MCF 10A (cell line): ENCODE measurements at regions not wholly inside any gene's neighbourhood (a gene's known extent, or its start where the extent isn't known, plus 50 kb on each side); places are given as distances from the start of the nearest gene placed in this dataset.

Experiments
- BruUV-seq: library from RNA; stranded (reverse); fragments of 400-500 nt; replicated peaks from 2 replicates; lab custom pipeline; 2021; lab: Mats Ljungman, UMichigan
- CTCF ChIA-PET: fragments of 300-600 bp; sonication (Branson Sonifier 250); formaldehyde crosslinking; extraction: SDS; loops from one replicate; lab custom pipeline; 2021; ENCODE audit warnings: antibody characterized with exemption, inconsistent platforms; lab: Yijun Ruan, JAX
- POLR2A ChIA-PET: fragments of 300-600, 350-650 bp; sonication (Branson Sonifier 250); formaldehyde crosslinking; extraction: SDS; loops from one replicate; lab custom pipeline; 2020; ENCODE audit warnings: antibody characterized with exemption, inconsistent platforms; lab: Yijun Ruan, JAX
- DNase-seq: peaks from one replicate; pipeline ENCODE4 v3.0.0-alpha.2; 2018; ENCODE audit not compliant: unreplicated experiment
- H3K27ac Mint-ChIP-seq: one replicate; pipeline ENCODE4 v1.8.0; 2022; ENCODE audit warnings: mild to moderate bottlenecking, low read depth, mixed read lengths; ENCODE audit not compliant: unreplicated experiment
- H3K27me3 Mint-ChIP-seq: one replicate; pipeline ENCODE4 v1.8.0; 2022; ENCODE audit warnings: mixed read lengths; ENCODE audit not compliant: insufficient read depth, unreplicated experiment
- H3K36me3 Mint-ChIP-seq: one replicate; pipeline ENCODE4 v1.8.0; 2022; ENCODE audit warnings: mild to moderate bottlenecking, moderate library complexity, mixed read lengths; ENCODE audit not compliant: insufficient read depth, unreplicated experiment
- H3K4me1 Mint-ChIP-seq: one replicate; pipeline ENCODE4 v1.8.0; 2022; ENCODE audit warnings: mixed read lengths; ENCODE audit not compliant: insufficient read depth, unreplicated experiment
- H3K4me3 Mint-ChIP-seq: one replicate; pipeline ENCODE4 v1.8.0; 2022; ENCODE audit warnings: mild to moderate bottlenecking, moderate library complexity, mixed read lengths; ENCODE audit not compliant: unreplicated experiment
- H3K9me3 Mint-ChIP-seq: one replicate; pipeline ENCODE4 v1.8.0; 2022; ENCODE audit warnings: mixed read lengths; ENCODE audit not compliant: unreplicated experiment
- CTCF ChIP-seq: fragments of 200-600 bp; IDR thresholded peaks from one replicate; pipeline ENCODE4 v1.8.0; 2022; ENCODE audit warnings: antibody characterized with exemption, mild to moderate bottlenecking; ENCODE audit not compliant: unreplicated experiment
- intact Hi-C: fragments of 100-400 bp; cut with micrococcal nuclease; formaldehyde crosslinking; loops from 2 replicates; pipeline ENCODE4 v1.14.1; 2022

- POLR2A ChIA-PET = interaction anchor here (1.2 kb wide), 1 partner anchor 15 kb away, joined by 5 read pairs; no protein-coding TSS in a partner anchor
- intact Hi-C loops = no loop called here
- CTCF ChIA-PET = interaction anchor here (1.3 kb wide), 1 partner anchor 82 kb away, joined by 5 read pairs; no protein-coding TSS in a partner anchor
- no TSS peak for BruUV-seq
- Mint-ChIP-seq H3K27ac (no peak overlapping the region), H3K27me3 (no peaks in the 10 kb centered on the region), H3K4me3 (no peak overlapping the region), H3K4me1 (no peaks in the 10 kb centered on the region), H3K36me3 (no peaks in the 10 kb centered on the region), H3K9me3 (no peaks in the 10 kb centered on the region)
- no peak for DNase-seq
- TF ChIP-seq CTCF = no peak
These were observed 101.8 kb downstream of the NUFIP1 start for GRCh38 chr13:44887515-44887914.

DNA sequence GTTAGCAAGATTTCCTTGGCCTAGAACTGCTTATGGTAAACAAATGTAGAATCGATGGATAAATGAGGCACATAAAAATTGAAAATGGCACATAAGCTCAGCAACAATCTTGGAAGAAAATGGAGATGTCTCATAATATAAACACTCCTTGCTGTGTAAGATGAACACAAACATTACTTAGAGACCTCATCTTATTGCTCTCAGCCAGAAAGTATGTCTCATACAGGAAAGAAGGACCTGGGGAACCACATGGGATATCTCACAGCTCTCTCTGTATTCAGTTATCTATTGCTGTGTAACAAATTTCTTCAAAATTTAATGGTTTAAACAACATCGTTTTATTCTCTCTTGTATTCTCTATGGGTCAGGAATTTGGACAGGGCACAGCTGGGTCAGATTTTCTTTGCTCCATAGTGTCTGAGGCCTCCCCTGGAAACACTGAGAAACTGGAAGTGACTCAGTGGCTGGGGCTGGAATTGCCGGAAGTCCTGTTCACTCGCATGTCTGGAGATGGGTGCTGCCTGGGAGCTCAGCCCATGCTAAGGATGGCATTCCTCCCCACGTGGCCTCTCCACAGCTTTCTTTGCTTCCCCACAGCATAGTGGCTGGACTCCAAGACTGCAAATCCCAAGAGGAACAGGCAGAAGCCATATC is 105.1 kb downstream of the NUFIP1 start:
- Mint-ChIP-seq H3K36me3 (no peaks in the 10 kb centered on the region), H3K27me3 (no peaks in the 10 kb centered on the region), H3K4me1 (no peaks in the 10 kb centered on the region), H3K9me3 (no peaks in the 10 kb centered on the region), H3K27ac (no peak overlapping the region), H3K4me3 (no peak overlapping the region)
- no TSS peak for BruUV-seq
- ChIA-PET CTCF (interaction anchor here (0.7 kb wide), 1 partner anchor 95 kb away, joined by 3 read pairs; no protein-coding TSS in a partner anchor), POLR2A (no interaction called here)
- peak; percentile 11 for DNase-seq
- intact Hi-C loops = no loop called here
- TF ChIP-seq CTCF = no peak

DNA sequence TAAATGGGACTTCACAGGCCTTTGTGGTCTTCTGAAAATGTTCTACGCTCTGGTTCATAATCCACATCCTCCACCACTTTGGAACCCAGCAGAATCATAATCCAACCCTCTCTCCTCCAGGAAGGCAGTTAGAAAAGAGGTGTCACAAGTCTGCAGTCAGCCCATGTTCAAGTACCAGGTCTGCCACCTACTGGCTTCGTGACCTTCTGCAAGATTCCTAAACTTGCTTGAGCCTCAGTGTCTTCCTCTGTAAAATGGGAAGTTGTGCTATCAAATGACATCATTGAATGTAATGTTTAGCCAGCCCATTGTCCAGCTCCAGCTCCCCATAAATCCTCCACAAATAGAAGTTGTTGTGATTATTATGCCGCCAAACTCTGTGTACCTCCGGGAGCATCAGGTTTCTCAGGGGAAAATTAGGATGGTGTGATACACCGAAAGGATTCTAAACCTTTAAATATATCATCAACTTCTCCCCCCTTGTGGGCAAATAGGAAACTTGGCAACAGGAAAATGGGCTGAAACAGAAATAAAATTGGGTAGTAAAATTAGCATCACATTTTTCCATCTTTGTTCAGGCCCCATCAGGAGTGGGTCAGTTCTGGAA is 109.7 kb downstream of the NUFIP1 start:
- Mint-ChIP-seq H3K27ac (no peak overlapping the region), H3K4me1 (no peaks in the 10 kb centered on the region), H3K9me3 (no peaks in the 10 kb centered on the region), H3K36me3 (no peaks in the 10 kb centered on the region), H3K27me3 (no peaks in the 10 kb centered on the region), H3K4me3 (no peak overlapping the region)
- TF ChIP-seq CTCF = peak; percentile 45
- no TSS peak for BruUV-seq
- POLR2A ChIA-PET = no interaction called here
- DNase-seq = peak; percentile 62
- CTCF ChIA-PET = interaction anchor here (0.6 to 1.4 kb wide), 8 partner anchors 13 to 392 kb away, joined by 3 to 4 read pairs (median 3); no protein-coding TSS in a partner anchor
- intact Hi-C loops = loop anchor here (1.0 to 2.0 kb wide), 2 partner anchors 303 to 396 kb away; partner anchors contain the start of gene TSC22D1

DNA sequence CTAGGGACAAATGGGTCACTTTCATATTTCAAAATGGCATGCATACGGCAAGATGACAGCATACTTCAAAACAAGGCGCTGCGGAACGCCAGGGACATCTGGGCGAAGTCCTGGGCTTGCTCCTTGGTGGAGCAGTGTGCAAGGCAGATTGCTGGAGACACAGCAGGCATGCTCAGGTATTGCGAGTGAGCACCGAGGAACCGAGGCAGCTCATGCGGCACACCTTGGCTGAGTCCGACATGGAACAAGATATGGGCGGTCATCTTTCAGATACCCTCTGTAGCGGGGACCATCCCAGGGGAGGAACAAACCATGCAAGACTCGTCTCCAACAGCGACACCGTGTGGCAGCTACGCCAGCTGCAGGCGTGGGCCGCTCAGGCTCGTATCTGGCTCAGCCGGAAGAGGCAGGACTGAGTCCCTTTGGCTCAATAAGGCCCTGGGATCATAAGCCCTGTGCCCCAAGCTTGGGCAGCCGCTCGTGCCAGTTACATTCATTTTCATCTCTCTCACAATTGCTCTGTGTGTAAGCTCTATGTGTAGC is 112.4 kb downstream of the NUFIP1 start:
- no peaks in the 10 kb centered on the region for H3K27me3 Mint-ChIP-seq
- no peaks in the 10 kb centered on the region for H3K36me3 Mint-ChIP-seq
- intact Hi-C loops = no loop called here
- ChIA-PET POLR2A (no interaction called here), CTCF (interaction anchor here (0.6 kb wide), 1 partner anchor 218 kb away, joined by 4 read pairs; no protein-coding TSS in a partner anchor)
- H3K9me3 Mint-ChIP-seq = no peaks in the 10 kb centered on the region
- no peak overlapping the region for H3K4me3 Mint-ChIP-seq
- H3K4me1 Mint-ChIP-seq = no peaks in the 10 kb centered on the region
- H3K27ac Mint-ChIP-seq = no peak overlapping the region
- DNase-seq = no peak
- TF ChIP-seq CTCF = peak; percentile 12
- no TSS peak for BruUV-seq
